ENCODE measurements at regions not wholly inside any gene's neighbourhood (a gene's known extent, or its start where the extent isn't known, plus 50 kb on each side); places are given as distances from the start of the nearest gene placed in this dataset.

- no peak for DNase-seq
Measured at GRCh38 chr21:35893156-35893555, 167.2 kb downstream of the SETD4 start.

- no peak for DNase-seq
Measured at GRCh38 chr21:35886887-35887286, 173.4 kb downstream of the SETD4 start.

DNA sequence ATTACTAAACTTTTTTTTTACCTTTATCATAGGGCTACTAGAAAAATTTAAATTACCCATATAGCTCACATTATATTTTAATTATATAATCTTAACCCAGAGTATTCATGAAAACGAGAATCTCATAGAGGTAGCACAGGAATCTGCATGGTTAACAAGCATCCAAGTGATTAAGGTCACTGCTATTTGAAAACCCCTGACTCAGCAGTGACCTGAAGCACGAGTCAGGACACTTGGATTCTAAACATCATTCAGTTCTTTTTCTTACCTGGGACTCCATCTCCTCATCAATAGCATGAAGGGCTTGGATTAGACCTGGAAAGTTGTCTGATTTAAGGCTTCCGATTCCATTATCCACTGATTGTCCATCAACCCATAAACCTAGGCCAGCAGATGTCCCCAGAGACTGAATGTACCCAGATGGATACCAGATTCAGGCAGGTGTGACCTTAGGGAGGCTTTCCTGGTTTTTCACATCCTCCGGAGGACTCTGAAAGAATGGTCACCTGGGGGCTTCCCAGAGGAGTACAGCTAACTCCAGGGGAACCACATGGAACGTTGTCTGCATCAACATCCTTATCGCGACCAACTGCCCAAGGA lies 174.3 kb downstream of the SETD4 start:
- no peak for DNase-seq

DNA sequence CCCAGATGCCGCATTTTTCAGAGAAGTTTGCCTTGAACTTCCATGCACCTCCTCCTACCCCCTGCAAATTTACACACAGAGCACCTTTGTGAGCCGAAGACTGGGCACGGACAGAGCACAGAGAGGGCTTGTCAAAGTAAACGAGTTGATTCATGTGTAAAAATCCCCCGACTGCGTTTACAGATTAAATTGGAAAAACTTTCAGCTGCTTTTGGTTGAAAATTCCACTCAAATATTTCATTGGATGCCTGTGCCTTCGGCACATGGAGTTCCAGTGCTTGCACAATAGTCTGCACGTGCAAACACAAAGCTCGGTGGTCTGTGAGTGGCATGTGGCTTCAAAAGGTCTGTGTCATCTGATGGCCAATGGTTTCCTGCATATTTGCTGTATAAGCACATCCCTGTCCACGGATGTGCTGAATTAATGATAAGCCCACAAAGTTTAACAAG lies 177.5 kb downstream of the SETD4 start:
- DNase-seq: no peak

GRCh38 chr21:35873441-35873840 lies 186.9 kb downstream of the SETD4 start:
- DNase-seq: no peak

DNA sequence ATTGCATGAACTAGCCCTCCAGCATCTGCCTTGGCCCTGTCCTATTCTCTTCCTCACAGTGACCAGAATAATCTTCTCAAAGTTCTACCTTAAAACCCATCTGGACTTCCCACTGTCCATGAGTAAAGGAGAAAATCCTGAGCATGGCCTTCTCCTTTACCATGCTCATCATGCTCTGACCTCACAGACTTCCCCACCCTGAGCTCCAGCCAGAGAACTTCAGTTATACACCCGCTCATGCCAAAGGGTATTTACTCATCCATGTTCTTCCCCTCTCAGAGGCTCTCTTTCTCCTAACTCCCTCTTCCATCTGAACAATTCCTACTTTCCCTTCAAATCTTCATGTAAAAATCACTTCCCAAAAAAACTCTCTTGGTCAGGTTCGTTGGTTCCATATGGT lies 188.4 kb downstream of the SETD4 start:
- DNase-seq: no peak

DNA sequence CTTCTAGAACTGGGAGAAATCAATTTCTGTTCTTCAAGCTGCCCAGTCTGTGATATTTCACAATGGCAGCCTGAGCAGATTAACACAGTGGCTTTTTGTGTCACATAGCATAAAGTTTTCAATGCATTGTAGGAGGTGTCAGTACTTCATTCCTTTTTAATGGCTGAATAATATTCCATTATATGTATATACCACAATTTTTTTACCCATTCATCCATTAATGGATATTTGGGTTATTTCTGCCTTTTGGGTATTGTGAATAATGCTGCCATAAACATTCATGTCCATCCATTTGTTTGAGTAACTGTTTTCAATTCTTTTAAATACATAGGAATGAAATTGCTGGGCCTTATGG lies 191.5 kb downstream of the SETD4 start:
- DNase-seq: no peak

GRCh38 chr21:35868005-35868868 lies 192.1 kb downstream of the SETD4 start:
- DNase-seq: no peak

GRCh38 chr21:35864039-35864438 lies 196.3 kb downstream of the SETD4 start:
- DNase-seq: no peak

GRCh38 chr21:35862969-35863368 lies 197.4 kb downstream of the SETD4 start:
- DNase-seq: no peak

- DNase-seq: no peak
Measured at GRCh38 chr21:35861661-35862060, 198.7 kb downstream of the SETD4 start.

- DNase-seq: no peak
Measured at GRCh38 chr21:35860189-35860869, 200.0 kb downstream of the SETD4 start.

DNA sequence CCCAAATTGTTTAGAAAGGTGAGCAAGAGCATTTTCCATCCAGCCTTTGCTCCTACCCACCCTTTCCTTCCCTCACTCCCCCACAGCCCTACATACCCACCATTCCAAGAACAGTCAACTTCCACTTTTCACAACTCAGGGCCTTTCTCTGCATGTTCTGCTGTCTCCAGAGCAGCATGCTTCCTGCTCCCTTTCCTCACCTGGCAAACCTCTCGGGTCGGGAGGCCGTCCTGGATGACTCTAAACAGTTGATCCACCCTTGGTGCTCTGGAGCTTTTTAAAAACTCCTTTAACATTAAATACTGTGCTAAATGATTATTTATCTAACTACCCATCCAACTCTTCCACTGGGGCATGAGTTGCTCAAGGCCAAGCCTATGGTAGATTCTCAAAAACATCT lies 200.6 kb downstream of the SETD4 start:
- DNase-seq: no peak

- no peak for DNase-seq
Measured at GRCh38 chr21:35857095-35857494, 203.2 kb downstream of the SETD4 start.

- no peak for DNase-seq
Measured at GRCh38 chr21:35855484-35855883, 204.8 kb downstream of the SETD4 start.

DNA sequence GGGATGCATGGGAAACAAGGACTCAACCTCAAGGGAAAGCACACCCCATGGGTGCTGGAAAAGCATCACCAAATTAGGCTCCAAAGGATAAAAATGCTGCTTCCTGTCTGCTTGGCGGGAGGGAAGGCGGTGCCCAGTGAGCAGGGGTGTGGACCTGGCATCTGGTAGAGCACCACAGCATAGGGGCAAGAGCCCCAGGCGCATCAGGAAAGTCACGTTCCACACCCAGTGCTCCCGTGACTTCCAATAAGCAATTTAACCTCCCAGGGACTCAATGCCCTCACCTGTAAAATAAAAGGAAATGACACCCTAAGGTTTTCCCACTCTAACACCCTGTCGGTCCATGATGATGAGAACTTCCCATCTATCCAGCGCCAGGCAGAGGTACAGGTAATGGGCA lies 206.0 kb downstream of the SETD4 start:
- no peak for DNase-seq

DNA sequence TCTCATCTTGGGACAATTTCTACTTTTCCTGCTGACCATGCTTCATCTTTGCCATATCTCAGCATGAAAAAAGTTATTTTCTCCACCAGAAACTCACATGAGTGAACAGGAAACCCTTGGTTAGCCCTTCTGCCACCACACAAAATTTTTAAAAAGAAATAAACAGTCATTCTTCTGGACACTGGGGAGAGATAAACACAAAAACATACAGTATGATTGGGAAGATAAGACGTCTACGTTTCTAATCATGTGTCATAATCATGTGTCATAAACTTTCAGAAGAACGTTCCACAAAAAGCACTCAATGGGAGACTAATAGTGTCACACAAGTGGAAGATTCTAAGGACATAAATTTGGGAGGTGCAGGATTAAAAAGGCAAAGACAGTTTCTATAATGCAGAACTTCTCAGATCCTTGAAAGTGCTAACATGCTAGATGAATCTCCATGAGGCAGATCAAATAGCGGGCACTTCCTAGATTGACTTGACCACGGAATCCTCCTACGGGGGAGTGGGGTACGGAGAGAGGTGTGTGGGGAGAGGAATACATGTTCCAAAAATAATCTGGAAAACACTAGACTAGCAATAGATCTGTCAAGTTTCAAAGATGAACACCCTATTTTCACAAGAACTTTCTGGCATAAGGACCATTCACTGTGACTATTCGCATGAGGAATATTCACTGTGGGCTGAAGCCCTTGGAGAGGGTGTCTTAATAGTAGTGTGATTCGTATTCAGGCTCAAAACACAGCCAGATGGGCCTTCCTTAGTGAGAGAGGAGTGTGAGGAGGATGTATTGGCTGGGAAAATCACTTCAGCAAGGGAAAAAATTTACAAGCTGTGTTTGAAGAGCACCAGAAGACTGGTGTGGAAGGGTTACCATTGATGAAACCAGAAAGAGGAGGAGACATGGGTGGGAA lies 206.7 kb downstream of the SETD4 start:
- no peak for DNase-seq

DNA sequence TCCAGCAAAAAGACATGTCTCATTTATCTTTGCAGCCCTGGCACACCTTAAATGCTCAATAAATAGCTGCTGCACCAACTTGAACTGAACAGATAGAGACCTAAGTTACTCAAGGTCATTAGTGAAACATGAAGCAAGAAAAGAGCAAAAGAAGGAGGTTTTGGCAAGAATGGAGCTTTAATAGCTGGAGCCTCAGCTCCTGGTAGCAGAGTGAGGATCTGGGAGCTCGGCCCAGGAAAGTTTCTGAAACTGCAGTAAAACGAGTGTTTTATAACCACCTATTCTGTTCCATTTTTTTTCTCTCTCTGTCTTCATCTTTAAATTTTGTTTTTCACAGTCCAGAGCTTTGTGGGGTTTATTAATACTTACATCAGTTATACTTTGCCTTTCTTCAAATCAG lies 207.5 kb downstream of the SETD4 start:
- no peak for DNase-seq

- DNase-seq: no peak
Measured at GRCh38 chr21:35850542-35851103, 209.7 kb downstream of the SETD4 start.

GRCh38 chr21:35850029-35850428 lies 210.3 kb downstream of the SETD4 start:
- no peak for DNase-seq

- DNase-seq: no peak
Measured at GRCh38 chr21:35849144-35849543, 211.2 kb downstream of the SETD4 start.

DNA sequence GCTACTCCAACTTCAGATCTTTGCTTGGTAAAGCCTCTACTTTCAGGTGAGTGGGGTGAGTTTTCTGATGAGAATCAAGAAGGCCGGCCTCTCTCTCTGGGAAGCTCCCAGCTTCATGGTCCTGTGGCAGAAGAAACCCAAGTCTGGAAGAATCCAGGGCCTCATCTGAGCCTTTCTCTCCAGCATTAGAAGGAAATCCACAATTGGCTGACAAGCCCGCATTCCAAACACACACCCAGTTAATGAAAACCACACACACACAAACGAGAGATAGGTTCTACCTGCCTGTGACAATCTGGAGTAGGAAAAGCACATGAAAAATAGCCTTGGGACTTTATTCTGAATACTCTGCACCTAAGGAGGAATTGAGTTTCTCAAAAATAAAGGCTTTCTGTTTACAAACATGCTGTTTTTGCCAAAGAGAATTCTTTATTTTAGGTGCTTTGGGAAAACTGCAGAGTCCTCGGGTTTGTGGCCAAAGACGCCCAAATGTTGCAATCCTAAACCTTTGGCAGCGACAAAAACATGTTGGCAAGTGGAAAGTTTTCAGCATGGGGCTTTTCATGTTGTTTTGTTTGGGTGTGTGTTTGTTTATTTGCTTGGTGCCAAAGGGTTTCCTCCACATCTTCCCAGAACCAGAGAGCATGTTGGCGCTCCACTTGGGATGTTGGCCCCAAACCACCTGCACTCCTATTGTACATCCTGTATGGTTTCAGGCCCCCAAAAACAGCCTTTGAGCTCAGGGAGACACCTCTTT lies 216.2 kb downstream of the SETD4 start:
- DNase-seq: no peak
